GM21381 (cell line): ENCODE measurements at regions not wholly inside any gene's neighbourhood (a gene's known extent, or its start where the extent isn't known, plus 50 kb on each side); places are given as distances from the start of the nearest gene placed in this dataset.
"Not testable (repeated sequence)": the region's sequence is repeated elsewhere in the genome, so short reads cannot be mapped to it uniquely, and the experiment has no call there.

ENCODE experiments used
- ATAC-seq: cut with Tn5 transposase; IDR thresholded peaks from one replicate; pipeline ENCODE4 v1.9.1; 2021; ENCODE audit warnings: mild to moderate bottlenecking, moderate library complexity; ENCODE audit not compliant: unreplicated experiment

GRCh38 chr9:3660936-3661335 is 135.1 kb upstream of the RFX3 start:
- ATAC-seq, result no peak

- ATAC-seq, result no peak
Measured at GRCh38 chr9:3659647-3660046, 133.8 kb upstream of the RFX3 start.

GRCh38 chr9:3658964-3659363 is 133.2 kb upstream of the RFX3 start:
- no peak for ATAC-seq

- no peak for ATAC-seq
Measured at GRCh38 chr9:3656224-3656623, 130.4 kb upstream of the RFX3 start.

GRCh38 chr9:3650994-3651622 is 125.3 kb upstream of the RFX3 start:
- no peak for ATAC-seq

GRCh38 chr9:3648722-3649246 is 123.0 kb upstream of the RFX3 start:
- no peak for ATAC-seq

- ATAC-seq, result no peak
Measured at GRCh38 chr9:3648266-3648665, 122.5 kb upstream of the RFX3 start.

GRCh38 chr9:3647652-3648051 is 121.9 kb upstream of the RFX3 start:
- ATAC-seq, result no peak

- ATAC-seq, result no peak
Measured at GRCh38 chr9:3646226-3646625, 120.4 kb upstream of the RFX3 start.

- not testable (repeated sequence) for ATAC-seq
Measured at GRCh38 chr9:3642075-3642474, 116.3 kb upstream of the RFX3 start.

- no peak for ATAC-seq
Measured at GRCh38 chr9:3629495-3629894, 103.7 kb upstream of the RFX3 start.

GRCh38 chr9:3628239-3628638 is 102.4 kb upstream of the RFX3 start:
- no peak for ATAC-seq

GRCh38 chr9:3608011-3608410 is 82.2 kb upstream of the RFX3 start:
- ATAC-seq, result peak; percentile 51

GRCh38 chr9:3600672-3601071 is 74.9 kb upstream of the RFX3 start:
- no peak for ATAC-seq

- no peak for ATAC-seq
Measured at GRCh38 chr9:3597792-3598191, 72.0 kb upstream of the RFX3 start.

- ATAC-seq, result no peak
Measured at GRCh38 chr9:3586066-3586465, 60.3 kb upstream of the RFX3 start.

GRCh38 chr9:3585606-3586005 is 59.8 kb upstream of the RFX3 start:
- ATAC-seq, result no peak

- ATAC-seq, result no peak
Measured at GRCh38 chr9:3578786-3579185, 53.0 kb upstream of the RFX3 start.

GRCh38 chr9:3576328-3576727 is 50.5 kb upstream of the RFX3 start:
- no peak for ATAC-seq

- no peak for ATAC-seq
Measured at GRCh38 chr9:3575821-3576220, 50.0 kb upstream of the RFX3 start.
